Lower leg skin (tissue), 4 donors: ENCODE measurements at regions not wholly inside any gene's neighbourhood (a gene's known extent, or its start where the extent isn't known, plus 50 kb on each side); places are given as distances from the start of the nearest gene placed in this dataset.
"Not testable (repeated sequence)": the region's sequence is repeated elsewhere in the genome, so short reads cannot be mapped to it uniquely, and the experiment has no call there.

Experiments
- DNase-seq, 2 donors: peaks; one replicate each; pipeline ENCODE4 v3.0.0-alpha.2; 2019; ENCODE audit warnings: low spot score in 2 of 2
- H3K4me3 ChIP-seq: fragments of 200-600 bp; sonication (generic); 2 replicates; pipeline ENCODE4 v1.5.1; 2017; ENCODE audit warnings: mild to moderate bottlenecking, low read depth; ENCODE audit not compliant: poor library complexity, severe bottlenecking
- CTCF ChIP-seq, 3 donors: fragments of 450-650 bp; IDR thresholded peaks; one replicate each; pipeline ENCODE4 v1.5.1; 2016; ENCODE audit warnings: antibody characterized with exemption in 3 of 3, mild to moderate bottlenecking in 3 of 3, moderate library complexity in 2 of 3
- POLR2A ChIP-seq, 2 donors: fragments of 450-650 bp; IDR thresholded peaks; one replicate each; pipeline ENCODE4 v1.6.1; 2016 to 2017; ENCODE audit warnings: antibody characterized with exemption in 2 of 2, mild to moderate bottlenecking in 1 of 2, moderate library complexity in 1 of 2
- WGBS, 2 donors: methylation state at CpG; one replicate each; pipeline ENCODE4 v1.1.5; 2018; 5-methylcytosine and 5-hydroxymethylcytosine counted together
- intact Hi-C: fragments of 100-400 bp; cut with DNase I; formaldehyde crosslinking; loops from one replicate; pipeline ENCODE4 v1.15.0; 2023; ENCODE audit warnings: low total_unique reads

DNA sequence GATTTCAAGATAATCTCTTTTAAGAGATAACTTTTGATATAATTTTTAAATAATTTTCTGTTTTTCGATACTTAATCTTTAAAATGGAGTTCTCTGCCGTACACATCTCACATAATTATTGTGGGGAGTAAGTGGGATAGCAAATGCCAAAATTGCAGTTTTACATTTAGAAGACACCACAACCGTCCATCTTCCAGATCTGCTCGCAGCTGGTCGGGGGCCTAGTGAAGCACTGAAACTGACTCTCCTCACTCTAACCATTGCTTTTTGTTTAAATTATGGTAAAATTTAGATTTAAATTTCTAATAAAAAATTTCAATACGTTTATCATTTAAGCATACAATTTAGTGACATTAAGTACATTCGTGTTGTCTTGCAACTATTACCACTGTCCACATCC lies 94.2 kb downstream of the PRR15 start:
- 88 to 91% methylated on average over 7 of the region's 7 CpGs for WGBS, 2 donors
- intact Hi-C loops: no loop called here
- no peak for TF ChIP-seq CTCF (IDR thresholded peaks at IDR 0.05)
- no peak for TF ChIP-seq POLR2A (IDR thresholded peaks at IDR 0.05)
- no peak for DNase-seq
- H3K4me3 ChIP-seq: no peak overlapping the region

DNA sequence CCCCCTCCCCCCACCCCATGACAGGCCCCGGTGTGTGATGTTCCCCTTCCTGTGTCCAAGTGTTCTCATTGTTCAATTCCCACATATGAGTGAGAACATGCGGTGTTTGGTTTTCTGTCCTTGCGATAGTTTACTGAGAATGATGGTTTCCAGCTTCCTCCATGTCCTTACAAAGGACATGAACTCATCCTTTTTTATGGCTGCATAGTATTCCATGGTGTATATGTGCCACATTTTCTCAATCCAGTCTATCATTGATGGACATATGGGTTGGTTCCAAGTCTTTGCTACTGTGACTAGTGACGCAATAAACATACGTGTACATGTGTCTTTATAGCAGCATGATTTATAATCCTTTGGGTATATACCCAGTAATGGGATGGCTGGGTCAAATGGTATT lies 95.6 kb downstream of the PRR15 start:
- 90 to 97% methylated on average over 5 of the region's 5 CpGs for WGBS, 2 donors
- intact Hi-C loops, DNase-seq, H3K4me3 ChIP-seq: not testable (repeated sequence)

- intact Hi-C loops: not testable (repeated sequence)
These were observed 99.3 kb downstream of the PRR15 start for GRCh38 chr7:29662899-29663298.

DNA sequence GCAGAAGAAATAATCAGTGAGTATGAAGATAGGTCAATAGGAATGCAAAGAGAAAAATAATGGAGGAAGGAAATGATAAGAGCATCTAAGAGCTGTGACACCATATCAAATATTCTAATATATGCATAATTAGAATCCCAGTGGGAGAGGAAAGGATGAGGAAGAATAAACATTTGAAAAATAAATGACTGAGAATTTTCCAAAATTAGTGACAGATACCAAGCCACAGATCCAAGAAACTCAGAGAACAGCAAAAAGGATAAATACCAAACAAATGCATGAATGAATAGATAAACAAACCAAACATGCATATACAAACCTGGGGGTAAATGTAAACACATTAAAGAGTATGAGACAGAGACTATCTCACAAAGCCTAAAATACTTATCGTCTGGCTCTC lies 101.4 kb downstream of the PRR15 start:
- H3K4me3 ChIP-seq, intact Hi-C loops, DNase-seq: not testable (repeated sequence)
- WGBS, 2 donors: 90 to 96% methylated on average over 1 of the region's 1 CpG

More at GRCh38 chr7:29662899-29663298, 99.3 kb downstream of the PRR15 start:
- WGBS, 2 donors: 95 to 97% methylated on average over 3 of the region's 3 CpGs
- not testable (repeated sequence) for H3K4me3 ChIP-seq, DNase-seq

- intact Hi-C loops, H3K4me3 ChIP-seq, DNase-seq: not testable (repeated sequence)
- 91 to 95% methylated on average over 5 of the region's 5 CpGs for WGBS, 2 donors
These were observed 103.5 kb downstream of the PRR15 start for GRCh38 chr7:29667096-29667669.

GRCh38 chr7:29671286-29671685 lies 107.7 kb downstream of the PRR15 start:
- 69 to 75% methylated on average over 3 of the region's 3 CpGs for WGBS, 2 donors
- DNase-seq, H3K4me3 ChIP-seq, intact Hi-C loops: not testable (repeated sequence)

GRCh38 chr7:29673635-29674034 lies 110.0 kb downstream of the PRR15 start:
- intact Hi-C loops, DNase-seq, H3K4me3 ChIP-seq: not testable (repeated sequence)
- WGBS, 2 donors: 79 to 87% methylated on average over 1 of the region's 1 CpG

- H3K4me3 ChIP-seq, DNase-seq, intact Hi-C loops: not testable (repeated sequence)
- WGBS, 2 donors: 89 to 98% methylated on average over 5 to 6 of the region's 6 CpGs
These were observed 111.0 kb downstream of the PRR15 start for GRCh38 chr7:29674626-29675025.

GRCh38 chr7:29677254-29677653 lies 113.6 kb downstream of the PRR15 start:
- H3K4me3 ChIP-seq, DNase-seq, intact Hi-C loops: not testable (repeated sequence)
- WGBS, 2 donors: 99 to 100% methylated on average over 2 of the region's 2 CpGs

GRCh38 chr7:29679963-29680362 lies 116.3 kb downstream of the PRR15 start:
- H3K4me3 ChIP-seq, intact Hi-C loops, DNase-seq: not testable (repeated sequence)
- 63 to 84% methylated on average over 2 of the region's 2 CpGs for WGBS, 2 donors

GRCh38 chr7:29680601-29681000 lies 117.0 kb downstream of the PRR15 start:
- H3K4me3 ChIP-seq, intact Hi-C loops, DNase-seq: not testable (repeated sequence)
- 88 to 93% methylated on average over 2 of the region's 2 CpGs for WGBS, 2 donors

GRCh38 chr7:29684151-29684786 lies 120.6 kb downstream of the PRR15 start:
- peak in 1 of 2 donors; percentile 84 for DNase-seq
- peak overlapping the region; percentile 79 for H3K4me3 ChIP-seq
- WGBS, 2 donors: 1% methylated on average over 32 to 34 of the region's 34 CpGs
- intact Hi-C loops: not testable (repeated sequence)
